ENCODE measurements at regions not wholly inside any gene's neighbourhood (a gene's known extent, or its start where the extent isn't known, plus 50 kb on each side); places are given as distances from the start of the nearest gene placed in this dataset.
"Not testable (repeated sequence)": the region's sequence is repeated elsewhere in the genome, so short reads cannot be mapped to it uniquely, and the experiment has no call there.

DNA sequence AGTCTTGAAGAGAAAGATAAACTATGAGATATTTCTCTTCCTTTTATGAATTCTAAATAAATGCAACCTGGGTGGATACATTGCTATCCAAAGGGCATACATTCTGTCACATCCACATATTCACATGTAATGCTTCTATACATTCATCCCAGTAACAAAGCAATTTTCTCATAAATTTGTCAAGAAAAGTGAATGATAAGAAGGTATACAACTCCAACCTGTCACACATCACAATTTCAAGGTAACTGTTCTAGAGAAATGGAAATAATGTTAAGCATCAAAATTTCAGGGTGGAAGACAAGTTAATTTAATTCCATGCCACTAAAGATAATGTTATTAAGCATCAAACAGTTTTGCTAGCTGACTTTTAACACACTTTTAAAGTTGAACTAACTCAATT is 212.9 kb downstream of the SYT10 start:
- TF ChIP-seq, protein P1, sequence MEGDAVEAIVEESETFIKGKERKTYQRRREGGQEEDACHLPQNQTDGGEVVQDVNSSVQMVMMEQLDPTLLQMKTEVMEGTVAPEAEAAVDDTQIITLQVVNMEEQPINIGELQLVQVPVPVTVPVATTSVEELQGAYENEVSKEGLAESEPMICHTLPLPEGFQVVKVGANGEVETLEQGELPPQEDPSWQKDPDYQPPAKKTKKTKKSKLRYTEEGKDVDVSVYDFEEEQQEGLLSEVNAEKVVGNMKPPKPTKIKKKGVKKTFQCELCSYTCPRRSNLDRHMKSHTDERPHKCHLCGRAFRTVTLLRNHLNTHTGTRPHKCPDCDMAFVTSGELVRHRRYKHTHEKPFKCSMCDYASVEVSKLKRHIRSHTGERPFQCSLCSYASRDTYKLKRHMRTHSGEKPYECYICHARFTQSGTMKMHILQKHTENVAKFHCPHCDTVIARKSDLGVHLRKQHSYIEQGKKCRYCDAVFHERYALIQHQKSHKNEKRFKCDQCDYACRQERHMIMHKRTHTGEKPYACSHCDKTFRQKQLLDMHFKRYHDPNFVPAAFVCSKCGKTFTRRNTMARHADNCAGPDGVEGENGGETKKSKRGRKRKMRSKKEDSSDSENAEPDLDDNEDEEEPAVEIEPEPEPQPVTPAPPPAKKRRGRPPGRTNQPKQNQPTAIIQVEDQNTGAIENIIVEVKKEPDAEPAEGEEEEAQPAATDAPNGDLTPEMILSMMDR (IDR thresholded peaks at IDR 0.05; ENCODE audit: control extremely low read depth, extremely low read depth, low read depth, missing control alignments): no peak
- ChIA-PET POLR2A (no interaction called here), CTCF (no interaction called here)
- DNase-seq (ENCODE audit: extremely low spot score): no peak

GRCh38 chr12:33223956-33224355 is 215.7 kb downstream of the SYT10 start:
- TF ChIP-seq, protein P1 (IDR thresholded peaks at IDR 0.05; ENCODE audit: control extremely low read depth, extremely low read depth, low read depth, missing control alignments): no peak

DNA sequence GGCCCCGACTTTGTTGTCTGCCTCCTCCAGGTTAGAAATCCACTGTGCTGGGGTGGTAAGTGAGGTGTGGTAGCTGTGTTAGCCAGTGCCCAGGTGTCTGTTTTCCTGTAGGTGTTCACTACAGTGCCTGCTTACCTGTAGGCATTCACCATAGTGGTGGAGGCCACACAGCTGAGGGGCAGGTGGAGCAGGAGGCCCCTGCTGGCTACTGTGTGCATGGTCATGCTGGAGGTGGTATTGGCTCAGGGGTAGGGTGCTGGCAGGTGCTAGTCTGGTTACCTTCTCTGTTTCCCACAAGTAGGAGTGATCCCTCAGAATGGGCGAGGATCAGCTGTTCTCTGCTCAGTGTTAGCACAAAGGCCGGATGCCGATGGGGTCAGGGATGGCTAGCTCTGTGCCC is 217.3 kb downstream of the SYT10 start:
- DNase-seq (ENCODE audit: extremely low spot score): no peak
- ChIA-PET CTCF (interaction anchor here (1.3 kb wide), 2 partner anchors 26 to 61 kb away, joined by 3 read pairs; no protein-coding TSS in a partner anchor), POLR2A (no interaction called here)
- TF ChIP-seq, protein P1 (IDR thresholded peaks at IDR 0.05; ENCODE audit: control extremely low read depth, extremely low read depth, low read depth, missing control alignments): no peak

More at GRCh38 chr12:33223956-33224355, 215.7 kb downstream of the SYT10 start:
- ChIA-PET CTCF (interaction anchor here (0.9 kb wide), 1 partner anchor 24 kb away, joined by 3 read pairs; no protein-coding TSS in a partner anchor), POLR2A (no interaction called here)
- DNase-seq (ENCODE audit: extremely low spot score): no peak

DNA sequence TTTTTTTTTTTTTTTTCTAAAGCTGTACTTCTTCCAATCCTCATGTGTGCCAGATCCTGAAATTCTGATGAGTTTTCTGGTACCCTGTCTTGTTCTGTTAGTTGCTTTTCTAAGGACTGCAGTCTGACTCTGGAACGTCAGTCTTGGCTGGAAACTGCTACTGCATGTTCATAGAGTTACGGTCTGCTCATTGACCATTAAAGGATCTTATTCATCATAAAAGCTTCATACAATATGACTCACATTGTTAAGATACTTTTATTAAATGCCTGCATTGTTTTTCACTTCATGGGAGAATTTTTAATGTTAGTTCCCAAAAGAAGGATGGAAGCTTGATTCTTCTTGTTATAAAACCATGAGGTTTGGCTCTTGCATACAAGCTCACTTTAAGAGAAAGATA is 233.6 kb downstream of the SYT10 start:
- ChIA-PET CTCF (interaction anchor here (1.2 kb wide), 1 partner anchor 12 kb away, joined by 3 read pairs; no protein-coding TSS in a partner anchor), POLR2A (no interaction called here)
- TF ChIP-seq, protein P1 (IDR thresholded peaks at IDR 0.05; ENCODE audit: control extremely low read depth, extremely low read depth, low read depth, missing control alignments): no peak
- no peak for DNase-seq (ENCODE audit: extremely low spot score)

DNA sequence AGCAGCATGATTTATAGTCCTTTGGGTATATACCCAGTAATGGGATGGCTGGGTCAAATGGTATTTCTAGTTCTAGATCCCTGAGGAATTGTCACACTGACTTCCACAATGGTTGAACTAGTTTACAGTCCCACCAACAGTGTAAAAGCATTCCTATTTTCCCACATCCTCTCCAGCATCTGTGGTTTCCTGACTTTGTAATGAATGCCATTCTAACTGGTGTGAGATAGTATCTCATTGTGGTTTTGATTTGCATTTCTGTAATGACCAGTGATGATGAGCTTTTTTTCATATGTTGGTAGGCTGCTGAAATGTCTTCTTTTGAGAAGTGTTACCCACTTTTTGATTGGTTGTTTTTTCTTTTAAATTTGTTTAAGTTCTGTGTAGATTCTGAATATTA is 245.2 kb downstream of the SYT10 start:
- CTCF ChIA-PET, POLR2A ChIA-PET: not testable (repeated sequence)

GRCh38 chr12:33192226-33192625 is 247.4 kb downstream of the SYT10 start:
- ChIA-PET CTCF (no interaction called here), POLR2A (no interaction called here)
- DNase-seq (ENCODE audit: extremely low spot score): no peak
- TF ChIP-seq, protein P1 (IDR thresholded peaks at IDR 0.05; ENCODE audit: control extremely low read depth, extremely low read depth, low read depth, missing control alignments): no peak

More for the DNA sequence above, 245.2 kb downstream of the SYT10 start:
- not testable (repeated sequence) for DNase-seq (ENCODE audit: extremely low spot score)

DNA sequence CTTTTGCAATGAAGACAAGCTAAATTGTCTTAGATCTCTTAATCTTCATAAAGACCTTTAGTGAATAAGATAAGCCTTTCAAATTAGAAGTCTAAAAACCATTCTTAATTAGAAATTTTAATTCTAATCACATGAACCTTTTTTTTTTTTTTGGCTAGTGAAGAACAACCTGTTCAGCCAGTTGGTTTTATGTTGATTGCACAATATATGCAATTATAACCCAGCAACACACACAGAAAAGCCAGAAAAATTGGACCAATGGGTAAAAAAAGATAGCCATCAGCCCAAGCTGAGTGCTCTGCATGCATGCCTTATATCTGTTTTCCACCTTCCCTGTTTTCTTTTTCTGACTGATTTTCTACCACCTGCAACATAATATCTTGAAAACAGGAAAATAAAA is 252.2 kb downstream of the SYT10 start:
- no peak for DNase-seq (ENCODE audit: extremely low spot score)
- ChIA-PET CTCF (no interaction called here), POLR2A (no interaction called here)
- TF ChIP-seq, protein P1 (IDR thresholded peaks at IDR 0.05; ENCODE audit: control extremely low read depth, extremely low read depth, low read depth, missing control alignments): no peak

Data from GM10248 (cell line).